GM23248 (cell line): ENCODE measurements at regions not wholly inside any gene's neighbourhood (a gene's known extent, or its start where the extent isn't known, plus 50 kb on each side); places are given as distances from the start of the nearest gene placed in this dataset.

ENCODE experiments used
- DNase-seq: peaks from one replicate; pipeline ENCODE4 v3.0.0-alpha.2; 2015
- H2AFZ ChIP-seq: fragments of 200-600 bp; sonication (generic); 2 replicates; pipeline ENCODE4 v1.6.1; 2016; ENCODE audit warnings: antibody characterized with exemption
- H3F3A ChIP-seq: fragments of 200-600 bp; sonication (generic); 2 replicates; pipeline ENCODE4 v1.6.1; 2016; ENCODE audit warnings: mild to moderate bottlenecking, antibody characterized with exemption, mixed run types; ENCODE audit not compliant: insufficient read depth
- H3K27ac ChIP-seq: fragments of 200-600 bp; sonication (generic); 2 replicates; pipeline ENCODE4 v1.5.1; 2016; ENCODE audit warnings: mild to moderate bottlenecking
- H3K27me3 ChIP-seq: fragments of 200-600 bp; sonication (generic); replicated peaks from 2 replicates; pipeline ENCODE4 v1.6.1; 2016; ENCODE audit warnings: mild to moderate bottlenecking; ENCODE audit not compliant: insufficient read depth
- H3K36me3 ChIP-seq: fragments of 200-600 bp; sonication (generic); 2 replicates; pipeline ENCODE4 v1.6.1; 2016; ENCODE audit warnings: low read depth, mild to moderate bottlenecking
- H3K4me1 ChIP-seq: fragments of 200-600 bp; sonication (generic); 2 replicates; pipeline ENCODE4 v1.6.1; 2016; ENCODE audit warnings: mild to moderate bottlenecking; ENCODE audit not compliant: insufficient read depth
- H3K4me2 ChIP-seq: fragments of 200-600 bp; sonication (generic); one replicate; pipeline ENCODE4 v1.6.1; 2016; ENCODE audit warnings: mild to moderate bottlenecking; ENCODE audit not compliant: unreplicated experiment
- H3K4me3 ChIP-seq: fragments of 200-600 bp; sonication (generic); 2 replicates; pipeline ENCODE4 v1.5.1; 2016; ENCODE audit warnings: mild to moderate bottlenecking
- H3K79me2 ChIP-seq: fragments of 200-600 bp; sonication (generic); 2 replicates; pipeline ENCODE4 v1.6.1; 2016; ENCODE audit warnings: mild to moderate bottlenecking; ENCODE audit not compliant: insufficient read depth
- H3K9ac ChIP-seq: fragments of 200-600 bp; sonication (generic); 2 replicates; pipeline ENCODE4 v1.6.1; 2016; ENCODE audit warnings: mild to moderate bottlenecking
- H3K9me2 ChIP-seq: fragments of 200-600 bp; sonication (generic); 2 replicates; pipeline ENCODE4 v1.6.1; 2016; ENCODE audit warnings: mixed run types, mild to moderate bottlenecking, moderate library complexity; ENCODE audit not compliant: insufficient read depth
- H3K9me3 ChIP-seq: fragments of 200-600 bp; sonication (generic); one replicate; pipeline ENCODE4 v1.6.1; 2017; ENCODE audit warnings: low read depth
- H4K20me1 ChIP-seq: fragments of 200-600 bp; sonication (generic); 2 replicates; pipeline ENCODE4 v1.6.0; 2016; ENCODE audit not compliant: insufficient read depth
- EZH2 ChIP-seq: fragments of 200-600 bp; sonication (generic); IDR thresholded peaks from 2 replicates; pipeline ENCODE4 v1.6.1; 2018; ENCODE audit warnings: antibody characterized with exemption, mild to moderate bottlenecking; ENCODE audit not compliant: insufficient read depth, poor library complexity, severe bottlenecking
- EZH2phosphoT487 ChIP-seq: fragments of 200-600 bp; sonication (generic); IDR thresholded peaks from 2 replicates; pipeline ENCODE4 v1.6.1; 2018; ENCODE audit warnings: antibody characterized with exemption, moderate library complexity, mild to moderate bottlenecking, low read depth; ENCODE audit not compliant: insufficient read depth
- WGBS, 2 experiments: methylation state at CpG; one replicate each; pipeline ENCODE4 v1.1.6; 2015 to 2017; ENCODE audit warnings: low lambda C conversion rate in 2 of 2, low coverage in 1 of 2; ENCODE audit errors: missing lambda C conversion rate in 2 of 2; 5-methylcytosine and 5-hydroxymethylcytosine counted together
- in situ Hi-C: fragments of 300-500 bp; cut with MboI; formaldehyde crosslinking; loops from 2 replicates; pipeline ENCODE4 v1.15.0; 2020

DNA sequence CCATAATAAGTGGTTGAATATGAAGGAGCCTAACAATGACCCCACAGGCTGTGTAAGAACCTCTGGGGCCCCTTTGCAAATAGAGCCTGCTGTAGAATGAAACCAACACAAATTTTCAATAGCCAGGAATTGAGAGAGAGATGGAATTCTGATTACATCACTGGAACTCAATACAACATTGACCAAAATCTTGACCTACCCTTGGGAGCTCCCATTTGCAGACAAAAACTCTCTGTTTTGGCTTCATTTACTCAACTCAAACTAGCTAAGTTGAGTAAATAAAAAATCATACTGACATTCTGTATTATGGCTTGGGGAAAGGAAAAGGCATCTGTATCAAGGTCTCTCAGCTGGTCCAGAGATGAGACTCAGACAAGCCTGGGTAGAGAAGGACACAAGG is 91.0 kb downstream of the TBX3 start:
- Histone ChIP-seq H4K20me1 (no peaks in the 10 kb centered on the region), H3K27ac (no peak overlapping the region), H3K36me3 (no peaks in the 10 kb centered on the region), H2AFZ (no peak overlapping the region), H3K9me2 (no peaks in the 10 kb centered on the region), H3K27me3 (no peaks in the 10 kb centered on the region), H3F3A (no peaks in the 10 kb centered on the region), H3K4me1 (no peaks in the 10 kb centered on the region), H3K4me3 (no peak overlapping the region), H3K4me2 (no peak overlapping the region), H3K79me2 (no peaks in the 10 kb centered on the region), H3K9ac (no peak overlapping the region), H3K9me3 (no peaks in the 10 kb centered on the region)
- no peak for TF ChIP-seq EZH2phosphoT487
- TF ChIP-seq EZH2: no peak
- in situ Hi-C loops: no loop called here
- DNase-seq: no peak

GRCh38 chr12:114588061-114588460 is 95.9 kb downstream of the TBX3 start:
- Histone ChIP-seq H3K4me1 (no peaks in the 10 kb centered on the region), H3K4me3 (no peak overlapping the region), H3K36me3 (no peaks in the 10 kb centered on the region), H3K9me2 (no peaks in the 10 kb centered on the region), H3K27me3 (0 out of 2 replicates have a peak, but pooled peaks cover 3% of the 10 kb centered on the region), H3K27ac (no peak overlapping the region), H3F3A (no peaks in the 10 kb centered on the region), H3K9me3 (no peaks in the 10 kb centered on the region), H4K20me1 (no peaks in the 10 kb centered on the region), H3K4me2 (no peak overlapping the region), H3K9ac (no peak overlapping the region), H3K79me2 (no peaks in the 10 kb centered on the region), H2AFZ (no peak overlapping the region)
- in situ Hi-C loops: no loop called here
- no peak for DNase-seq
- no peak for TF ChIP-seq EZH2
- TF ChIP-seq EZH2phosphoT487: no peak
- 41 to 48% methylated on average over 7 of the region's 7 CpGs for WGBS, 2 experiments

DNA sequence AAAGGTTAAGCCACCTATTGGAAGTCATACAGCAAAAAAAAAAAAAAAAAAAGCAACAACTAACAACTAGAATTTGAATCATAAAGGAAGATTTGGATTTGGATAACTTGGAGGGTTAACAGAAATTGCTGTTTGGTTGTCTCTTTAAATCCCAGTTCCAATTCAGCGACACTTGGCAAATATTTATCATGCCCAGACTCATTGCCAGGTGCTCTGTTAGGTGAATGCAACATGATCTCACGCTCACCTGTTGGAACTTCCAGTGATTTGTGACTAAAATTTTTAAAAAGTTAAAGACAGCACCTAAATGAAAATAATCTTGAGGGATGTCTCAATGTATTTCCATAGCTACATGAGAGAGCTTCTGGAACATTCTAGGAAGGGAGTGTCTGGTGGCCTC is 103.7 kb downstream of the TBX3 start:
- no peaks in the 10 kb centered on the region for H3K4me1 ChIP-seq
- no peak for TF ChIP-seq EZH2phosphoT487
- H4K20me1 ChIP-seq: no peaks in the 10 kb centered on the region
- no peak overlapping the region for H3K4me2 ChIP-seq
- 27 to 29% methylated on average over 2 of the region's 2 CpGs for WGBS, 2 experiments
- H3K9me3 ChIP-seq: no peaks in the 10 kb centered on the region
- DNase-seq: no peak
- H3K9me2 ChIP-seq: no peaks in the 10 kb centered on the region
- in situ Hi-C loops: no loop called here
- H3K4me3 ChIP-seq: no peak overlapping the region
- H3K9ac ChIP-seq: no peak overlapping the region
- H2AFZ ChIP-seq: no peak overlapping the region
- no peaks in the 10 kb centered on the region for H3F3A ChIP-seq
- no peak overlapping the region for H3K27ac ChIP-seq
- H3K79me2 ChIP-seq: no peaks in the 10 kb centered on the region
- H3K36me3 ChIP-seq: no peaks in the 10 kb centered on the region
- H3K27me3 ChIP-seq: peaks cover 7% of the 10 kb centered on the region; the same call in 1 of the 2 replicates

DNA sequence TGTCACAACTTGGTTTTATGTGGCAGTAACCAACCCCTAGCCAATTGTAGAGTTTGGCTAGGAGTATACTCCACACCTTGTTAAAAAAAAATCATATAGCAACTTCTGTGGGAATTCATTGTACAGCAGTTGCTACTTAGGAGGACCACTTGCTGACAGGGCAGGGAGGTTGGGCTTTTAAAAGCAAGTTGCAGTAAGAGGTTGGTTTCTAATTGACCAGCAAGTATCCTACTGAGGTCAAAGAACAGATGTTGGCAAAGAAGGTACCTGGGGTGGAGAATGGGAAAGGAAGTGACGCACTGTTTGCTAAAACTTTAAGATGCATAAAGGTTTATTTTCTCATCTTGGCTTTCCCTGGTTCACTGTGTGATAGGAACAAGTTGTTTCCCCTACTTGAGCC is 104.6 kb downstream of the TBX3 start:
- Histone ChIP-seq H3K9me3 (no peaks in the 10 kb centered on the region), H3K4me3 (no peak overlapping the region), H3K4me2 (no peak overlapping the region), H3K9me2 (no peaks in the 10 kb centered on the region), H3K79me2 (no peaks in the 10 kb centered on the region), H3K9ac (no peak overlapping the region), H3K36me3 (no peaks in the 10 kb centered on the region), H4K20me1 (no peaks in the 10 kb centered on the region), H3K4me1 (no peaks in the 10 kb centered on the region), H3F3A (no peaks in the 10 kb centered on the region), H2AFZ (no peak overlapping the region), H3K27ac (no peak overlapping the region), H3K27me3 (peaks cover 8% of the 10 kb centered on the region; the same call in 1 of the 2 replicates)
- in situ Hi-C loops: no loop called here
- TF ChIP-seq EZH2phosphoT487: no peak
- no peak for TF ChIP-seq EZH2
- WGBS, 2 experiments: 4 to 7% methylated on average over 1 of the region's 1 CpG
- DNase-seq: no peak

GRCh38 chr12:114562654-114563053 is 121.3 kb downstream of the TBX3 start:
- Histone ChIP-seq H3K9me2 (no peaks in the 10 kb centered on the region), H3K36me3 (no peaks in the 10 kb centered on the region), H3K4me3 (no peak overlapping the region), H3K79me2 (no peaks in the 10 kb centered on the region), H3K9ac (no peak overlapping the region), H4K20me1 (no peaks in the 10 kb centered on the region), H3K4me1 (no peaks in the 10 kb centered on the region), H3F3A (no peaks in the 10 kb centered on the region), H3K9me3 (no peaks in the 10 kb centered on the region), H3K27ac (no peak overlapping the region), H3K4me2 (no peak overlapping the region), H3K27me3 (peaks cover 11% of the 10 kb centered on the region), H2AFZ (no peak overlapping the region)
- no peak for DNase-seq
- TF ChIP-seq EZH2phosphoT487: no peak
- no peak for TF ChIP-seq EZH2
- WGBS, 2 experiments: 31 to 56% methylated on average over 2 of the region's 2 CpGs
- in situ Hi-C loops: no loop called here
